Neuron (in vitro differentiated cells): ENCODE measurements at regions not wholly inside any gene's neighbourhood (a gene's known extent, or its start where the extent isn't known, plus 50 kb on each side); places are given as distances from the start of the nearest gene placed in this dataset.
"Not testable (repeated sequence)": the region's sequence is repeated elsewhere in the genome, so short reads cannot be mapped to it uniquely, and the experiment has no call there.

Experiments used
- H2AFZ ChIP-seq: one replicate; pipeline ENCODE4 v1.6.1; 2013; ENCODE audit warnings: low read depth, mild to moderate bottlenecking, inconsistent platforms, low read length, moderate library complexity
- H3K27me3 ChIP-seq: one replicate; pipeline ENCODE4 v1.6.1; 2013; ENCODE audit warnings: low read length; ENCODE audit not compliant: insufficient read depth
- H3K36me3 ChIP-seq: one replicate; pipeline ENCODE4 v1.6.1; 2013; ENCODE audit warnings: low read length; ENCODE audit not compliant: insufficient read depth
- H3K4me1 ChIP-seq: one replicate; pipeline ENCODE4 v1.6.1; 2013; ENCODE audit warnings: low read length; ENCODE audit not compliant: insufficient read depth
- H3K4me3 ChIP-seq: 2 replicates; pipeline ENCODE4 v1.5.1; 2013; ENCODE audit warnings: mild to moderate bottlenecking, low read length, moderate library complexity
- H3K9me3 ChIP-seq: one replicate; pipeline ENCODE4 v1.6.1; 2013; ENCODE audit warnings: low read length

- Histone ChIP-seq H3K9me3 (no peaks in the 10 kb centered on the region), H3K36me3 (no peaks in the 10 kb centered on the region), H3K27me3 (no peaks in the 10 kb centered on the region), H3K4me1 (no peaks in the 10 kb centered on the region), H3K4me3 (no peak overlapping the region), H2AFZ (no peak overlapping the region)
Observed at GRCh38 chr20:40900666-40901215, 127.9 kb upstream of the TOP1 start.

DNA sequence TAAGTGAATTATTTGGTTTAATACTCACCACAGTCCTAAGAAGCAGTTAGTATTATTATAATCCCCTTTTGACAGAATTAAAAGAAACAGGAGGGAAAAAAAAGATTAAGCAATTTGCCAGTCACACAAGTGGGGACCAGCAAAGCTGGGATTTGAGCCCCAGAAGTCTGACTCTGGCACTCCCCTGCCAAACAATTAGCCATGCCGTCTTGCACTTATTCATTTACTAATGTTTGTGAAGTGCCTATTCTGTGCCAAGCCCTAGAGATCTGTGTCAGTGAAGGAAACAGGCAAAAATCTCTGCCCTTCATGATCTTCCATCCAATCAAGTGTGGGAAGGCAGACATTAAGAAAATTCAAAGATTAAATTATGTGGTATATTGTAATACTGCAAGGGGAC is 126.0 kb upstream of the TOP1 start:
- Histone ChIP-seq H3K9me3 (no peaks in the 10 kb centered on the region), H2AFZ (no peak overlapping the region), H3K4me1 (no peaks in the 10 kb centered on the region), H3K27me3 (no peaks in the 10 kb centered on the region), H3K4me3 (no peak overlapping the region), H3K36me3 (no peaks in the 10 kb centered on the region)

DNA sequence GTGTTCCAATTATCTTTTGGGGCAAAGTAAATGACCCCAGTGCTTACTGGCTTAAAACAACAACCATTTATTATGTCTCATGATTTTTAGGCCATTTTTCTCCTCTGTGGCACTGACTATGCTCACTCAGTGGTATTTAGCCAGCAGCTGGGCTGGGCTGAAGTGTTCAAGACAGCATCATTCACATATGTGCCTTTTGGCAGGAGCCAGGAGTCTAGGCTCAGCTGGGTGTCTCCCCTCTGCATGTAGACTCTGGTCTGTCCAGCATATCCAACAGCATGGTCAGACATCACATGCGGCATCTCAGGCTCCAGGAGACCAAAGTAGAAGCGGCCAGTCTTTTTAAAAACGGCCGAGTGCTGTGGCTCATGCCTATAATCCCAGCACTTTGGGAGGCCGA is 120.3 kb upstream of the TOP1 start:
- Histone ChIP-seq H2AFZ (no peak overlapping the region), H3K4me3 (no peak overlapping the region), H3K9me3 (no peaks in the 10 kb centered on the region), H3K4me1 (no peaks in the 10 kb centered on the region), H3K27me3 (no peaks in the 10 kb centered on the region), H3K36me3 (no peaks in the 10 kb centered on the region)

- H3K36me3 ChIP-seq, H3K9me3 ChIP-seq, H3K27me3 ChIP-seq, H3K4me3 ChIP-seq, H3K4me1 ChIP-seq, H2AFZ ChIP-seq: not testable (repeated sequence)
Observed at GRCh38 chr20:40909489-40909888, 119.1 kb upstream of the TOP1 start.

DNA sequence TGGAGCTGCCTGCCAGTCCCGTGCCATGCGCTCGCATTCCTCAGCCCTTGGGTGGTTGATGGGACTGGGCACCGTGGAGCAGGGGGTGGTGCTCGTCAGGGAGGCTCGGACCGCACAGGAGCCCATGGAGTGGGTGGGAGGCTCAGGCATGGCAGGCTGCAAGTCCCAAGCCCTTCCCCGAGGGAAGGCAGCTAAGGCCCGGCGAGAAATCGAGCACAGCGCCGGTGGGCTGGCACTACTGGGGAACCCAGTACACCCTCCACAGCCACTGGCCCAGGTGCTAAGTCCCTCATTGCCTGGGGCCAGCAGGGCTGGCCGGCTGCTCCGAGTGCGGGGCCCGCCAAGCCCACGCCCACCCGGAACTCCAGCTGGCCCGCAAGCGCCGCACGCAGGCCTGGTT is 118.2 kb upstream of the TOP1 start:
- H3K4me1 ChIP-seq, H3K4me3 ChIP-seq, H2AFZ ChIP-seq, H3K27me3 ChIP-seq, H3K9me3 ChIP-seq, H3K36me3 ChIP-seq: not testable (repeated sequence)

DNA sequence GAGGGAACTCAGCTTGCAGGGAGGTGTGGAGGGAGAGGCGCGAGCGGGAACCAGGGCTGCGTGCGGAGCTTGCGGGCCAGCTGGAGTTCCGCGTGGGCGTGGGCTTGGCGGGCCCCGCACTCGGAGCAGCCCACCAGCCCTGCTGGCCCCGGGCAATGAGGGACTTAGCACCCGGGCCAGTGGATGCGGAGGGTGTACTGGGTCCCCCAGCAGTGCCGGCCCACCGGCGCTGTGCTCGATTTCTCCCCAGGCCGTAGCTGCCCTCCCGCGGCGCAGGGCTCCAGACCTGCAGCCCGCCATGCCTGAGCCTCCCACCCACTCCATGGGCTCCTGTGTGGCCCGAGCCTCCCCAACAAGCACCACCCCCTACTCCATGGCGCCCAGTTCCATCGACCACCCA is 117.5 kb upstream of the TOP1 start:
- H3K4me1 ChIP-seq, H3K36me3 ChIP-seq, H3K4me3 ChIP-seq, H3K9me3 ChIP-seq, H3K27me3 ChIP-seq, H2AFZ ChIP-seq: not testable (repeated sequence)

DNA sequence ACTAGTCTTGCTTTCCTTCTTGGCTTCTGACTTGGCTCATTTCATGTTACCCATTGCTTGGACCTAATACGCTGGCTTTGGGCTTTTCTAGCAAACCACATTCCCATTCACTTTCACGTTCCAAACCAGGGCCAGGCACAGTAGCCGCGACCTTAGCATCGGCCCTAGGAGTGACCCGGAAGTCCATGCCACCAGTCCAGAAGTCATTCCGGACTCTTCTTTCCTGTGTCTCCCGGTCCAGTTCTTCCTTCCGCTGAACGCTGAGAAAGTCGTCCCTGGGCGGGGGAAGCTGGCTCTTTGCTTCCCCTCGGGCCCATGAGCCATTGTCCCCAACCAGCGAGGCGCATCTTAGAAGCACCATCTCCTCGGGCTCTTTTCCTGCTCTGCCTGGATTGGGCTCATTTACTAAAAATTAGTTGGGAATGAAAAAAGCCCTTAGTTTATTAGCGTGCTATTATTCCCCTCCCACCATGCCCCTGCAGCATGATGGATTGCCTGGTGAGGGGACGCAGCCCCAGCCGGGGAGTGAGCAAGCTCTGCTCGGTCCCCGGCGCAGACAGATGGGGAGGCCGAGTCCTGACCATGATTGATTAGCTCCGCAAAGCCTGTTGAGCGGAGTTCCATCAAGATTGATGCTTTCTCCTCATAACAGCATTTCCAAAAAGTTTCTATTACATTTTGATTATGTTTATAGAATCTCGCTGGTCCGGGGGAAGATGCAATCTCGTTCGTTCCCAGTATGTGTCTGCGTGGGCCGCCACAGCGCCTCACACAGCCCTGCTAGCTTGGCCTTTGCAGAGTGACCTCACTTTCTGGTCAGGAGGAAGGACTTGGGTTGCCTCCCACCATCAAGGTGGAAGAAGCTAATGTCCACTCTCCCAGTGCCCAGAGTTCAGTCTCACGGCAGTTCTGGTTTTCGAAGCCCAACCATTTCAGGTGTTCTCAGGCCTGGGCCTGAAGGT is 115.1 kb upstream of the TOP1 start:
- H2AFZ ChIP-seq: no peak overlapping the region
- H3K4me1 ChIP-seq: no peaks in the 10 kb centered on the region
- H3K36me3 ChIP-seq: no peaks in the 10 kb centered on the region
- no peaks in the 10 kb centered on the region for H3K9me3 ChIP-seq
- no peaks in the 10 kb centered on the region for H3K27me3 ChIP-seq
- no peak overlapping the region for H3K4me3 ChIP-seq

- Histone ChIP-seq H3K4me1 (no peaks in the 10 kb centered on the region), H3K4me3 (no peak overlapping the region), H3K27me3 (no peaks in the 10 kb centered on the region), H3K9me3 (no peaks in the 10 kb centered on the region), H2AFZ (no peak overlapping the region), H3K36me3 (no peaks in the 10 kb centered on the region)
Observed at GRCh38 chr20:40915756-40916155, 112.9 kb upstream of the TOP1 start.

DNA sequence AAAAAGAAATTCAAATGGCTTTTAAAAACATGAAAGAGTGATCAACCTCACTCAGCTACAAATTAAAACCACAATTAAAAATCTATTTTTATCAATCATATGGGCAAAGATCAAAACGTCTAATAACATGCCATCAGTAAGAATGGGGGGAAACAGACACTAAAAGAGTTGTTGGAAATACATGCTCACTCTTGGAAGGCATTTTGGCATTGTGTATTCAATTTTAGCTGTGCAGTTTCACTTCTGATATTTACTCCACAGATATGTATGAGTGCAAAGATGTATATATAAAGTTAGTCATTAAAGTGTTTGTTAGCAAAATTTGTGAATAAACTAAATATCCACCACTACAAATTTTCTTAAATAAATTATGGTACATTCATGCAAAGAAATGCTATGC is 112.3 kb upstream of the TOP1 start:
- no peak overlapping the region for H3K4me3 ChIP-seq
- no peak overlapping the region for H2AFZ ChIP-seq
- H3K9me3 ChIP-seq: no peaks in the 10 kb centered on the region
- no peaks in the 10 kb centered on the region for H3K4me1 ChIP-seq
- no peaks in the 10 kb centered on the region for H3K36me3 ChIP-seq
- H3K27me3 ChIP-seq: no peaks in the 10 kb centered on the region

DNA sequence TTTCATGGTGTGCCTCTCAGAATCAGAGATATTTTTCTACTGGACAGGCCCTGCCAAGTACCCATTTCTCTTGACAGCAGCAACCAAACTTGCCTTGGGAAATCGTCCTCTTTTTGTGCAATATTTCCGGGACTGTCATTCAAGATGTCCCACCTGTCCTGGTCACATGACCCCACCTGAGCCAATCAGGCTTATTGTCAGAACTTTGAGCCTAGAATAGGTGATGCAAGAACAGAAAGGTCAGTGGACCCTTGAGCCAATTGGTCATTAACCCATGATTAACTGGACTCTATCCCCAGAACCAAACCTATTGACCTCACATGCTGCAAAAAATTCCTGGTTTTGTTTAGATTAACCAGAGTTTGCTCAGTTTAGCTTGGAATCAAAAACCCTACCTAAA is 108.3 kb upstream of the TOP1 start:
- Histone ChIP-seq H3K27me3 (no peaks in the 10 kb centered on the region), H3K9me3 (no peaks in the 10 kb centered on the region), H3K36me3 (no peaks in the 10 kb centered on the region), H3K4me3 (no peak overlapping the region), H3K4me1 (no peaks in the 10 kb centered on the region), H2AFZ (no peak overlapping the region)

DNA sequence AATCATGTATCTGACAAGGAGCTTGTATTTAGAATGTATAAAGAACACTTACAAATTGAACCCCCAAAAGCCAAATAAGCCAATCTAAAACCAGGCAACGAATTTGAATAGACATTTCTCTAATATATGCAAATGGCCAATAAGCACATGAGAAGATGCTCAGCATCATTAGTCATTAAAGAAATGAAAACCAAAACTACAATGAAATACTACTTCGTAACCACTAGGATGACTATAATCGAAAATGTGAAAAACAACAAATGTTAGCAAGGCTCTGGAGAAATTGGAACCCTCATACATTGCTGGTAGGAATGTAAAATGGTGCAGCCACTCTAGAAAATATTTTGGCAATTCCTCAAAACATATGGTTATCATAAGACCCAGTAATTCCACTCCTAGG is 105.8 kb upstream of the TOP1 start:
- H3K9me3 ChIP-seq: no peaks in the 10 kb centered on the region
- no peaks in the 10 kb centered on the region for H3K4me1 ChIP-seq
- no peaks in the 10 kb centered on the region for H3K36me3 ChIP-seq
- no peaks in the 10 kb centered on the region for H3K27me3 ChIP-seq
- no peak overlapping the region for H3K4me3 ChIP-seq
- H2AFZ ChIP-seq: no peak overlapping the region

GRCh38 chr20:40925829-40926510 is 102.7 kb upstream of the TOP1 start:
- Histone ChIP-seq H3K36me3 (no peaks in the 10 kb centered on the region), H3K4me1 (no peaks in the 10 kb centered on the region), H3K9me3 (no peaks in the 10 kb centered on the region), H3K27me3 (no peaks in the 10 kb centered on the region), H3K4me3 (no peak overlapping the region), H2AFZ (no peak overlapping the region)

DNA sequence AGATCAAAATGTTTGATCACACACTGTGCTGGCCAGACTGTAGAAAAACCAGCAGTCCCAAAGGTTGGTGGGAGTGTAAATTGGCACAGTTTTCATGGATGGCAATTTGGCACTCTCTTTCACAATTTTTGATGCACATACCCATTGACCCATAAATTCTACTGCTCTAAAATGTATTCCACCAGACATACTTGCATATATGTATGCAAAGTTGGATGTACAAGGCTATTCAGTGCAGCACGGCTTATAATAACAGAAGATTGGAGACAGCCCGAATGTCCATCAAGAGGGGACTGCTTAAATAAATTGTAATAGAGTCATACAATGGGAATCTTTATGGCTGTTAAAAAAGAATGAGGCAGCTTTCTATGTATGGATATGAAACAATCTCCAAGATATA is 101.7 kb upstream of the TOP1 start:
- H3K4me1 ChIP-seq: no peaks in the 10 kb centered on the region
- H3K9me3 ChIP-seq: no peaks in the 10 kb centered on the region
- H3K4me3 ChIP-seq: no peak overlapping the region
- no peaks in the 10 kb centered on the region for H3K36me3 ChIP-seq
- H2AFZ ChIP-seq: no peak overlapping the region
- H3K27me3 ChIP-seq: no peaks in the 10 kb centered on the region
